ENCODE measurements at regions not wholly inside any gene's neighbourhood (a gene's known extent, or its start where the extent isn't known, plus 50 kb on each side); places are given as distances from the start of the nearest gene placed in this dataset.

- TF ChIP-seq ZNF274 (IDR thresholded peaks at IDR 0.05; ENCODE audit: low read depth, low read length) (no peak), YY1 (IDR thresholded peaks at IDR 0.05; ENCODE audit: insufficient read depth, insufficient read length) (no peak), SUZ12 (IDR thresholded peaks at IDR 0.05; ENCODE audit: extremely low read depth, insufficient read depth, insufficient read length) (no peak)
These were observed 127.1 kb downstream of the TMEM30B start for GRCh38 chr14:61153914-61154545.

Data from NT2/D1 (cell line).